Liver (tissue), 8 donors: ENCODE measurements at regions not wholly inside any gene's neighbourhood (a gene's known extent, or its start where the extent isn't known, plus 50 kb on each side); places are given as distances from the start of the nearest gene placed in this dataset.

Experiments
- DNase-seq: peaks from one replicate; pipeline ENCODE4 v3.0.0-alpha.2; 2017; ENCODE audit warnings: low spot score
- H3K27ac ChIP-seq, 2 donors: one replicate each; pipeline ENCODE4 v1.7.0; 2013; ENCODE audit warnings: inconsistent platforms in 2 of 2, low read length in 2 of 2, control low read depth in 1 of 2, low read depth in 1 of 2, mild to moderate bottlenecking in 1 of 2
- H3K27me3 ChIP-seq, 4 donors: one replicate each; pipeline versions ENCODE4 v1.6.1 to v1.7.0; 2013; ENCODE audit warnings: low read length in 3 of 4, inconsistent platforms in 1 of 4, mild to moderate bottlenecking in 1 of 4, moderate library complexity in 1 of 4; ENCODE audit not compliant: control insufficient read depth in 4 of 4, insufficient read depth in 4 of 4
- H3K36me3 ChIP-seq, 4 donors: one replicate each; pipeline versions ENCODE4 v1.6.1 to v1.7.0; 2013; ENCODE audit warnings: low read length in 3 of 4, mild to moderate bottlenecking in 3 of 4, low read depth in 1 of 4, moderate library complexity in 1 of 4; ENCODE audit not compliant: control insufficient read depth in 4 of 4, insufficient read depth in 3 of 4
- H3K4me1 ChIP-seq, 4 donors: one replicate each; pipeline versions ENCODE4 v1.6.1 to v1.7.0; 2013; ENCODE audit warnings: low read length in 3 of 4, mild to moderate bottlenecking in 3 of 4, moderate library complexity in 1 of 4; ENCODE audit not compliant: control insufficient read depth in 4 of 4, insufficient read depth in 4 of 4
- H3K4me3 ChIP-seq, 3 donors: one replicate each; pipeline versions ENCODE4 v1.6.1 to v1.7.0; 2013; ENCODE audit warnings: low read length in 3 of 3, control low read depth in 1 of 3, low read depth in 1 of 3, mild to moderate bottlenecking in 1 of 3
- H3K9ac ChIP-seq, 2 donors: one replicate each; pipeline ENCODE4 v1.7.0; 2013; ENCODE audit warnings: low read length in 2 of 2, mild to moderate bottlenecking in 2 of 2, moderate library complexity in 2 of 2, control low read depth in 1 of 2, low read depth in 1 of 2
- H3K9me3 ChIP-seq, 4 donors: one replicate each; pipeline versions ENCODE4 v1.6.1 to v1.7.0; 2013; ENCODE audit warnings: low read length in 3 of 4; ENCODE audit not compliant: control insufficient read depth in 4 of 4
- EGR1 ChIP-seq, 2 donors: IDR thresholded peaks; 2 replicates each; pipeline ENCODE4 v1.6.1; 2016 to 2018; ENCODE audit warnings: antibody characterized with exemption in 2 of 2, low read depth in 2 of 2
- FOXA1 ChIP-seq: IDR thresholded peaks from 2 replicates; pipeline ENCODE4 v1.6.1; 2016; ENCODE audit warnings: antibody characterized with exemption
- FOXA2 ChIP-seq: IDR thresholded peaks from 2 replicates; pipeline ENCODE4 v1.6.1; 2016; ENCODE audit warnings: antibody characterized with exemption
- GABPA ChIP-seq, 2 donors: IDR thresholded peaks in 1 of 2; conservative IDR thresholded peaks in 1 of 2; 2 replicates each; pipeline ENCODE4 v1.6.1; 2016; ENCODE audit warnings: antibody characterized with exemption in 2 of 2, mild to moderate bottlenecking in 1 of 2, moderate library complexity in 1 of 2
- HNF4A ChIP-seq, 2 donors: conservative IDR thresholded peaks; 2 replicates each; pipeline ENCODE4 v1.6.1; 2016; ENCODE audit warnings: antibody characterized with exemption in 2 of 2, mild to moderate bottlenecking in 2 of 2
- HNF4G ChIP-seq: IDR thresholded peaks from 2 replicates; pipeline ENCODE4 v1.6.1; 2016; ENCODE audit warnings: antibody characterized with exemption
- JUND ChIP-seq, 2 donors: IDR thresholded peaks; 2 replicates each; pipeline ENCODE4 v1.6.1; 2016; ENCODE audit warnings: antibody characterized with exemption in 2 of 2
- NR2F2 ChIP-seq: IDR thresholded peaks from 2 replicates; pipeline ENCODE4 v1.6.1; 2016; ENCODE audit warnings: antibody characterized with exemption
- RAD21 ChIP-seq, 2 donors: IDR thresholded peaks; 2 replicates each; pipeline ENCODE4 v1.6.1; 2016; ENCODE audit warnings: antibody characterized with exemption in 2 of 2, mild to moderate bottlenecking in 2 of 2
- RXRA ChIP-seq, 2 donors: IDR thresholded peaks; 2 replicates each; pipeline ENCODE4 v1.6.1; 2017 to 2018; ENCODE audit warnings: antibody characterized with exemption in 2 of 2, mild to moderate bottlenecking in 1 of 2
- SP1 ChIP-seq: IDR thresholded peaks from 2 replicates; pipeline ENCODE4 v1.6.1; 2018; ENCODE audit warnings: antibody characterized with exemption, mild to moderate bottlenecking
- TAF1 ChIP-seq: conservative IDR thresholded peaks from 2 replicates; pipeline ENCODE4 v1.6.1; 2016; ENCODE audit warnings: antibody characterized with exemption, mild to moderate bottlenecking
- YY1 ChIP-seq: IDR thresholded peaks from 2 replicates; pipeline ENCODE4 v1.6.1; 2016; ENCODE audit warnings: antibody characterized with exemption, mild to moderate bottlenecking
- WGBS: extraction: QIAGEN DNeasy Blood & Tissue Kit; methylation state at CpG from one replicate; pipeline ENCODE4 v1.1.7; 2013; 5-methylcytosine and 5-hydroxymethylcytosine counted together
- TF ChIP-seq, protein P1 (sequence below): IDR thresholded peaks from 2 replicates; pipeline ENCODE4 v1.6.1; 2016; ENCODE audit warnings: antibody characterized with exemption
- TF ChIP-seq, protein P2 (sequence below): IDR thresholded peaks from 2 replicates; pipeline ENCODE4 v1.6.1; 2016; ENCODE audit warnings: antibody characterized with exemption, mild to moderate bottlenecking
- TF ChIP-seq, protein P3 (sequence below): fragments of 150-350 bp; IDR thresholded peaks from 2 replicates; pipeline ENCODE4 v1.5.1; 2017; ENCODE audit warnings: improper control_type of control experiment, low read depth, low read length; ENCODE audit not compliant: missing input control
- donor health status: healthy.
- donor health status: healthy.
- donor health status: healthy.
- donor health status: healthy.
- donor health status: healthy.

DNA sequence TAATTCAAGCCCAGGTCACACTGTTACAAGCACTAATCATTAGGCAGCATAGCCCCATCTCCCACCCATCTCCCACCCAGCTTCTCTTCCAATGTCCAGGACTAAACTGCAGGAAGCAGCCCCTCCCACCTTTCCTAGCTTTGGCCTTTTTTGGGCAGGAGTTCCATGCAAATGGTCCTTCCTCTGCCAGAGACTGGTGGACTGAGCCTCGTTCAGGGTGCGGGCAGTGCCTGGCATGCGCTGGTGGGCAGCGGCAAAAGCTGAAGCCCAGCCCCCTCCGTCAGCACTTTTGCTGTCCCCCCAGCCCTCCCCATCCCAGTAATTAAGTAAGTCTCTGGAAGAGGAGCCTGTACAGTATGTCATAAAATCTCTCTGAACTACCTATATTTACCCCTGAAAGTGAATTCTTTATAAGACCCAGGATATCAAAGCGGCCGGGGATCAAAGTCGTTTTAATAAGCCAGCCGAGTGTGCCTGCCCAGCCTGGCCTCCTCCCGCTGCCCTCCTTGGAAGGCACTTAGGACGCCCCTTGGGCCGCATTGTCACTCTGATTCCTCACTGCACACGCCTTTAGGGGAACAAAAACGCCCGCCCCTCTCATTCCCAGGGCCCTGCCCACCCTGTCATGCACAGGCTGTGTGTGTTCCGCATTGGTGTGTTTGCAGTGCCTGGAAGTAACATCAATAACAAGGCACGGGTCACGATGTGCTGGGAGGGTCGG lies 109.9 kb downstream of the IRX5 start:
- TF ChIP-seq HNF4G (no peak), FOXA1 (no peak), RAD21 (IDR thresholded peaks at IDR 0.05) (no peak), NR2F2 (no peak), EGR1 (IDR thresholded peaks at IDR 0.05; ENCODE audit: low read depth in 2 of 2) (no peak), YY1 (no peak), TAF1 (no peak), JUND (IDR thresholded peaks at IDR 0.05) (no peak), HNF4A (conservative IDR thresholded peaks at IDR 0.05) (no peak), FOXA2 (no peak)
- TF ChIP-seq, protein P1, sequence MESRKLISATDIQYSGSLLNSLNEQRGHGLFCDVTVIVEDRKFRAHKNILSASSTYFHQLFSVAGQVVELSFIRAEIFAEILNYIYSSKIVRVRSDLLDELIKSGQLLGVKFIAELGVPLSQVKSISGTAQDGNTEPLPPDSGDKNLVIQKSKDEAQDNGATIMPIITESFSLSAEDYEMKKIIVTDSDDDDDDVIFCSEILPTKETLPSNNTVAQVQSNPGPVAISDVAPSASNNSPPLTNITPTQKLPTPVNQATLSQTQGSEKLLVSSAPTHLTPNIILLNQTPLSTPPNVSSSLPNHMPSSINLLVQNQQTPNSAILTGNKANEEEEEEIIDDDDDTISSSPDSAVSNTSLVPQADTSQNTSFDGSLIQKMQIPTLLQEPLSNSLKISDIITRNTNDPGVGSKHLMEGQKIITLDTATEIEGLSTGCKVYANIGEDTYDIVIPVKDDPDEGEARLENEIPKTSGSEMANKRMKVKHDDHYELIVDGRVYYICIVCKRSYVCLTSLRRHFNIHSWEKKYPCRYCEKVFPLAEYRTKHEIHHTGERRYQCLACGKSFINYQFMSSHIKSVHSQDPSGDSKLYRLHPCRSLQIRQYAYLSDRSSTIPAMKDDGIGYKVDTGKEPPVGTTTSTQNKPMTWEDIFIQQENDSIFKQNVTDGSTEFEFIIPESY = no peak
- TF ChIP-seq, protein P2, sequence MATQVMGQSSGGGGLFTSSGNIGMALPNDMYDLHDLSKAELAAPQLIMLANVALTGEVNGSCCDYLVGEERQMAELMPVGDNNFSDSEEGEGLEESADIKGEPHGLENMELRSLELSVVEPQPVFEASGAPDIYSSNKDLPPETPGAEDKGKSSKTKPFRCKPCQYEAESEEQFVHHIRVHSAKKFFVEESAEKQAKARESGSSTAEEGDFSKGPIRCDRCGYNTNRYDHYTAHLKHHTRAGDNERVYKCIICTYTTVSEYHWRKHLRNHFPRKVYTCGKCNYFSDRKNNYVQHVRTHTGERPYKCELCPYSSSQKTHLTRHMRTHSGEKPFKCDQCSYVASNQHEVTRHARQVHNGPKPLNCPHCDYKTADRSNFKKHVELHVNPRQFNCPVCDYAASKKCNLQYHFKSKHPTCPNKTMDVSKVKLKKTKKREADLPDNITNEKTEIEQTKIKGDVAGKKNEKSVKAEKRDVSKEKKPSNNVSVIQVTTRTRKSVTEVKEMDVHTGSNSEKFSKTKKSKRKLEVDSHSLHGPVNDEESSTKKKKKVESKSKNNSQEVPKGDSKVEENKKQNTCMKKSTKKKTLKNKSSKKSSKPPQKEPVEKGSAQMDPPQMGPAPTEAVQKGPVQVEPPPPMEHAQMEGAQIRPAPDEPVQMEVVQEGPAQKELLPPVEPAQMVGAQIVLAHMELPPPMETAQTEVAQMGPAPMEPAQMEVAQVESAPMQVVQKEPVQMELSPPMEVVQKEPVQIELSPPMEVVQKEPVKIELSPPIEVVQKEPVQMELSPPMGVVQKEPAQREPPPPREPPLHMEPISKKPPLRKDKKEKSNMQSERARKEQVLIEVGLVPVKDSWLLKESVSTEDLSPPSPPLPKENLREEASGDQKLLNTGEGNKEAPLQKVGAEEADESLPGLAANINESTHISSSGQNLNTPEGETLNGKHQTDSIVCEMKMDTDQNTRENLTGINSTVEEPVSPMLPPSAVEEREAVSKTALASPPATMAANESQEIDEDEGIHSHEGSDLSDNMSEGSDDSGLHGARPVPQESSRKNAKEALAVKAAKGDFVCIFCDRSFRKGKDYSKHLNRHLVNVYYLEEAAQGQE = no peak
- TF ChIP-seq, protein P3, sequence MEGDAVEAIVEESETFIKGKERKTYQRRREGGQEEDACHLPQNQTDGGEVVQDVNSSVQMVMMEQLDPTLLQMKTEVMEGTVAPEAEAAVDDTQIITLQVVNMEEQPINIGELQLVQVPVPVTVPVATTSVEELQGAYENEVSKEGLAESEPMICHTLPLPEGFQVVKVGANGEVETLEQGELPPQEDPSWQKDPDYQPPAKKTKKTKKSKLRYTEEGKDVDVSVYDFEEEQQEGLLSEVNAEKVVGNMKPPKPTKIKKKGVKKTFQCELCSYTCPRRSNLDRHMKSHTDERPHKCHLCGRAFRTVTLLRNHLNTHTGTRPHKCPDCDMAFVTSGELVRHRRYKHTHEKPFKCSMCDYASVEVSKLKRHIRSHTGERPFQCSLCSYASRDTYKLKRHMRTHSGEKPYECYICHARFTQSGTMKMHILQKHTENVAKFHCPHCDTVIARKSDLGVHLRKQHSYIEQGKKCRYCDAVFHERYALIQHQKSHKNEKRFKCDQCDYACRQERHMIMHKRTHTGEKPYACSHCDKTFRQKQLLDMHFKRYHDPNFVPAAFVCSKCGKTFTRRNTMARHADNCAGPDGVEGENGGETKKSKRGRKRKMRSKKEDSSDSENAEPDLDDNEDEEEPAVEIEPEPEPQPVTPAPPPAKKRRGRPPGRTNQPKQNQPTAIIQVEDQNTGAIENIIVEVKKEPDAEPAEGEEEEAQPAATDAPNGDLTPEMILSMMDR = no peak
- Histone ChIP-seq H3K27ac (no peak overlapping the region), H3K27me3 (no peaks in the 10 kb centered on the region), H3K36me3 (no peaks in the 10 kb centered on the region), H3K4me3 (no peak overlapping the region), H3K4me1 (no peaks in the 10 kb centered on the region), H3K9me3 (no peaks in the 10 kb centered on the region), H3K9ac (no peak overlapping the region)
- DNase-seq = no peak
- WGBS = 73% methylated on average over 19 of the region's 19 CpGs

DNA sequence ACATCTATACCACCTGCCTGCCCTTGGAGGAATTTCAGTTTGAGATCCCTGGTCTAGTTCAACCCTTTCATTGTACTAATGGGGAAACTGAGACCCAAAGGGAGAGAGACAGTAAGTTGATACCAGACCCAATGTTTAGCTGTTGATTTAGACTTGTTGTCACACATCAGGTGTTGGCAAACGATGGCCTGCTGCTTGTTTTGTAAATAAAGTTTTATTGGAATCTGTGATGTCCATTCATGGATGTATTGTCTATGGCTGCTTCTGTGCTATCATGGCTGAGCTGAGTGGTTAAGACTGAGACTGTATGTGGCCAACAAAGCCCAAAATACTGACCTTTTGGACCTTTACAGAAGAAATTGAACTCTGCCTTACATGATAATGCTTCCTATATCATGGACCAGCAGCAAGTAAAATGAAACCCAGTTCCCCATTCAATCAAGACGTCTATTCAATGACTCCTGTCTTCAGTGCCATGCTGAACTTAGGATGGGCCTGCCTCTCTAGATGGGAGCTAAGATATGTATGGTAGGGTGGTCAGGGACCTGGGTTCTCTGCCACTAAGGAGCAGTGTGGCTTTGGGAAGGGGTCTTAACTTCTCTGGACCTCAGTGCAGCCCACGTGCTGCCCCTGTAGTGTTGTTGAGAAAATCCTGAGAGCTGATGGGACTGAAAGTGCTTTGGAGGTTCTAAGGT lies 111.0 kb downstream of the IRX5 start:
- H3K27ac ChIP-seq = no peak overlapping the region
- no peaks in the 10 kb centered on the region for H3K36me3 ChIP-seq
- H3K4me3 ChIP-seq = no peak overlapping the region
- no peak overlapping the region for H3K9ac ChIP-seq
- WGBS = 73% methylated on average over 3 of the region's 3 CpGs
- no peaks in the 10 kb centered on the region for H3K27me3 ChIP-seq
- no peaks in the 10 kb centered on the region for H3K9me3 ChIP-seq
- H3K4me1 ChIP-seq = no peaks in the 10 kb centered on the region
- DNase-seq = no peak
- TF ChIP-seq FOXA2 (no peak), HNF4G (no peak), EGR1 (IDR thresholded peaks at IDR 0.05; ENCODE audit: low read depth in 2 of 2) (no peak), SP1 (no peak), RXRA (IDR thresholded peaks at IDR 0.05) (no peak), GABPA (IDR thresholded peaks at IDR 0.05 in 1 of 2, conservative IDR thresholded peaks at IDR 0.05 in 1 of 2) (no peak), NR2F2 (no peak)
- TF ChIP-seq, protein P3 = no peak
- TF ChIP-seq, protein P2 = no peak
